H9 (cell line): ENCODE measurements at regions not wholly inside any gene's neighbourhood (a gene's known extent, or its start where the extent isn't known, plus 50 kb on each side); places are given as distances from the start of the nearest gene placed in this dataset.

Experiments used
- DNase-seq: peaks from one replicate; pipeline ENCODE4 v3.0.0-alpha.2; 2017
- H2AFZ ChIP-seq: one replicate; pipeline ENCODE4 v1.6.1; 2013; ENCODE audit warnings: mild to moderate bottlenecking, low read length, control low read depth, moderate library complexity
- H2AK5ac ChIP-seq: 2 replicates; pipeline ENCODE4 v1.6.1; 2013; ENCODE audit warnings: low read length, control low read depth, mixed read lengths; ENCODE audit not compliant: insufficient read length
- H2BK120ac ChIP-seq: one replicate; pipeline ENCODE4 v1.6.1; 2013; ENCODE audit warnings: low read depth, mild to moderate bottlenecking, low read length, control low read depth, inconsistent platforms; ENCODE audit not compliant: poor library complexity, severe bottlenecking
- H2BK12ac ChIP-seq: 2 replicates; pipeline ENCODE4 v1.6.1; 2013; ENCODE audit warnings: low read length, control low read depth, mixed read lengths, low read depth; ENCODE audit not compliant: insufficient read length
- H2BK15ac ChIP-seq: 2 replicates; pipeline ENCODE4 v1.6.1; 2013; ENCODE audit warnings: low read depth, low read length, control low read depth
- H2BK20ac ChIP-seq: one replicate; pipeline ENCODE4 v1.6.1; 2013; ENCODE audit warnings: low read depth, mild to moderate bottlenecking, low read length, control low read depth, inconsistent platforms; ENCODE audit not compliant: poor library complexity, severe bottlenecking
- H2BK5ac ChIP-seq: 2 replicates; pipeline ENCODE4 v1.6.1; 2013; ENCODE audit warnings: low read length, control low read depth, mixed read lengths; ENCODE audit not compliant: insufficient read length
- H3K14ac ChIP-seq: 2 replicates; pipeline ENCODE4 v1.6.1; 2013; ENCODE audit warnings: low read length, control low read depth; ENCODE audit not compliant: insufficient read depth
- H3K18ac ChIP-seq: 2 replicates; pipeline ENCODE4 v1.6.1; 2013; ENCODE audit warnings: low read depth, mild to moderate bottlenecking, mixed read lengths, low read length, control low read depth; ENCODE audit not compliant: insufficient read length
- H3K23ac ChIP-seq: 2 replicates; pipeline ENCODE4 v1.6.1; 2013; ENCODE audit warnings: low read length, control low read depth, mixed read lengths, low read depth; ENCODE audit not compliant: insufficient read length
- H3K23me2 ChIP-seq: 2 replicates; pipeline ENCODE4 v1.6.1; 2013; ENCODE audit warnings: low read depth, mild to moderate bottlenecking, mixed read lengths, low read length, control low read depth; ENCODE audit not compliant: insufficient read length, poor library complexity, severe bottlenecking
- H3K27ac ChIP-seq: 2 replicates; pipeline ENCODE4 v1.5.1; 2013; ENCODE audit warnings: low read length, control low read depth, mixed read lengths, low read depth; ENCODE audit not compliant: insufficient read length
- H3K27me3 ChIP-seq: 2 replicates; pipeline ENCODE4 v1.6.1; 2013; ENCODE audit warnings: low read length, control low read depth, inconsistent platforms; ENCODE audit not compliant: insufficient read depth
- H3K4ac ChIP-seq: 2 replicates; pipeline ENCODE4 v1.6.1; 2013; ENCODE audit warnings: low read depth, mild to moderate bottlenecking, control low read depth, inconsistent platforms, low read length, moderate library complexity
- H3K4me1 ChIP-seq: 2 replicates; pipeline ENCODE4 v1.6.1; 2013; ENCODE audit warnings: low read length, control low read depth, inconsistent platforms; ENCODE audit not compliant: insufficient read depth
- H3K4me2 ChIP-seq: 2 replicates; pipeline ENCODE4 v1.6.1; 2013; ENCODE audit warnings: low read length, control low read depth, mixed read lengths; ENCODE audit not compliant: insufficient read length, insufficient read depth
- H3K56ac ChIP-seq: 2 replicates; pipeline ENCODE4 v1.6.1; 2013; ENCODE audit warnings: low read depth, mild to moderate bottlenecking, mixed read lengths, low read length, control low read depth; ENCODE audit not compliant: insufficient read length
- H3K79me1 ChIP-seq: 2 replicates; pipeline ENCODE4 v1.6.1; 2013; ENCODE audit warnings: low read depth, mild to moderate bottlenecking, moderate library complexity, low read length, control low read depth, inconsistent platforms; ENCODE audit not compliant: insufficient read depth, poor library complexity, severe bottlenecking
- H3K79me2 ChIP-seq: 2 replicates; pipeline ENCODE4 v1.6.1; 2013; ENCODE audit warnings: low read length, control low read depth, inconsistent platforms; ENCODE audit not compliant: insufficient read depth
- H3K9ac ChIP-seq: 2 replicates; pipeline ENCODE4 v1.6.1; 2013; ENCODE audit warnings: low read length, control low read depth, mixed read lengths; ENCODE audit not compliant: insufficient read length; ENCODE audit errors: extremely low read depth
- H3K9me3 ChIP-seq: one replicate; pipeline ENCODE4 v1.6.1; 2013; ENCODE audit warnings: low read depth, low read length, inconsistent platforms; ENCODE audit not compliant: control insufficient read depth
- H3T11ph ChIP-seq: one replicate; pipeline ENCODE4 v1.6.1; 2013; ENCODE audit warnings: mild to moderate bottlenecking, low read length, control low read depth, inconsistent platforms
- H4K20me1 ChIP-seq: one replicate; pipeline ENCODE4 v1.6.1; 2013; ENCODE audit not compliant: control insufficient read depth, insufficient read length, insufficient read depth
- H4K5ac ChIP-seq: 2 replicates; pipeline ENCODE4 v1.6.1; 2013; ENCODE audit warnings: low read depth, mild to moderate bottlenecking, mixed read lengths, low read length, control low read depth; ENCODE audit not compliant: insufficient read length
- H4K8ac ChIP-seq: replicated peaks from 2 replicates; pipeline ENCODE4 v1.6.1; 2013; ENCODE audit warnings: low read length, control low read depth, mixed read lengths, low read depth; ENCODE audit not compliant: insufficient read length
- H4K91ac ChIP-seq: 2 replicates; pipeline ENCODE4 v1.6.1; 2013; ENCODE audit warnings: low read depth, mild to moderate bottlenecking, moderate library complexity, mixed read lengths, low read length, control low read depth; ENCODE audit not compliant: insufficient read length
- H3K27ac Mint-ChIP-seq, 3 experiments: 2 replicates in 2 of 3; 3 replicates in 1 of 3; pipeline ENCODE4 v1.8.0; 2020 to 2021; ENCODE audit warnings: mixed read lengths in 3 of 3, mild to moderate bottlenecking in 1 of 3, moderate library complexity in 1 of 3
- H3K27me3 Mint-ChIP-seq: 2 replicates; pipeline ENCODE4 v1.8.0; 2021; ENCODE audit warnings: low read depth, mild to moderate bottlenecking, moderate library complexity, mixed read lengths
- H3K36me3 Mint-ChIP-seq, 3 experiments: 2 replicates in 2 of 3; 3 replicates in 1 of 3; pipeline ENCODE4 v1.8.0; 2020 to 2021; ENCODE audit warnings: low read depth in 3 of 3, mixed read lengths in 3 of 3; ENCODE audit not compliant: insufficient read depth in 1 of 3
- H3K4me1 Mint-ChIP-seq, 2 experiments: 2 replicates each; pipeline ENCODE4 v1.8.0; 2020; ENCODE audit warnings: mixed read lengths in 2 of 2
- H3K4me3 Mint-ChIP-seq, 2 experiments: 2 replicates in 1 of 2; 3 replicates in 1 of 2; pipeline ENCODE4 v1.8.0; 2020 to 2021; ENCODE audit warnings: mild to moderate bottlenecking in 2 of 2, mixed read lengths in 2 of 2, moderate library complexity in 1 of 2
- H3K9me3 Mint-ChIP-seq, 2 experiments: 2 replicates in 1 of 2; 3 replicates in 1 of 2; pipeline ENCODE4 v1.8.0; 2020; ENCODE audit warnings: mild to moderate bottlenecking in 2 of 2, mixed read lengths in 2 of 2, moderate library complexity in 1 of 2
- WGBS: extraction: QIAGEN DNeasy Blood & Tissue Kit; methylation state at CpG from one replicate; pipeline ENCODE4 v1.1.7; 2013; ENCODE audit warnings: missing lambda C conversion rate, low lambda C conversion rate, mixed read lengths; ENCODE audit not compliant: insufficient read length; ENCODE audit errors: extremely low coverage; 5-methylcytosine and 5-hydroxymethylcytosine counted together
- TF ChIP-seq, protein P1 (sequence below): fragments of 200-600 bp; sonication (generic); conservative IDR thresholded peaks from 3 replicates; pipeline ENCODE4 v1.8.0; 2021; ENCODE audit warnings: antibody characterized with exemption, mild to moderate bottlenecking

DNA sequence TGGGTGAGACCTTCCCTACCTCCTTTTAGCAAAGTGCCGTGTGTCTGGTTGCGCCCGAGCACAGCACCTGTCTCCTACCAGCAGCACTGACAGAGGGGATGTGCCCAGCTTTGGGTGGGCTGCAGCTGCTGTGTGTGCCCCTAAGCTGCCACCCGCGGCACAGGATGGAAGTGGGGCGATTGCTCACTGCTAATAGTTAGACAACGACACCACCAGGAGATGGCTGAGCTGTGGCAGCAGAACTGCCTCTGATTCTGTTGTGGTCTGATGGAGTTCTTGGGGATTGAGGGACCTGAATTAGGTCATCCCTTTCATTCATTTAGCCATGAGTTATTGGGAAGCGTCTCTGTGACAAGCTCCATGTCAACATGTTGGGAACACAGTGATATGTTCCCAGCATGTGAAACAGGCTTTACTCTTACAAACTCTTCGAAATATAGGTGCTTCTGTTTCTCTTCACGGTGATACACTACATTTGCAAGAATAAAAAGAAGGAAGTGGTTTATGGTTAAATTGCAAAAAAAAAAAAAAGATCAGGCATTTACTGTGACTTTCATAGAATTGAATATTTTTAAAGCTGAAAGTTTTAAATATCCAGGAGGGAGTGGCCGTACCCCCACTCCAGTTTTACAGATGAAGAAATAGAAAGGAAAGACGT lies 184.4 kb downstream of the MAF start:
- H3K56ac ChIP-seq, result no peak overlapping the region
- H3T11ph ChIP-seq, result no peak overlapping the region
- no CpG with 5 or more reads among the region's 12 CpGs for WGBS
- H2BK15ac ChIP-seq, result no peak overlapping the region
- peaks cover 6% of the 10 kb centered on the region; the same call in 1 of the 2 replicates for H3K4me1 ChIP-seq
- no peaks in the 10 kb centered on the region for H3K27me3 ChIP-seq
- H3K36me3 Mint-ChIP-seq, result no peaks in the 10 kb centered on the region; a peak in 1 of 7 replicates
- no peak overlapping the region for H3K9ac ChIP-seq
- no peak overlapping the region for H2AFZ ChIP-seq
- H4K20me1 ChIP-seq, result no peaks in the 10 kb centered on the region
- no peak overlapping the region for H4K8ac ChIP-seq
- H2BK5ac ChIP-seq, result no peak overlapping the region
- no peak overlapping the region for H3K4me3 Mint-ChIP-seq
- H3K4ac ChIP-seq, result no peak overlapping the region
- H4K5ac ChIP-seq, result no peak overlapping the region
- H3K18ac ChIP-seq, result no peak overlapping the region
- H3K27ac ChIP-seq, result no peak overlapping the region
- no peak overlapping the region for H2BK20ac ChIP-seq
- H2BK120ac ChIP-seq, result no peak overlapping the region
- no peak overlapping the region for H3K4me2 ChIP-seq
- no peaks in the 10 kb centered on the region for H3K79me1 ChIP-seq
- DNase-seq, result no peak
- H3K79me2 ChIP-seq, result no peaks in the 10 kb centered on the region
- H3K4me1 Mint-ChIP-seq, result peaks cover 50 to 56% of the 10 kb centered on the region in 2 experiments
- no peaks in the 10 kb centered on the region for H3K23me2 ChIP-seq
- H3K27ac Mint-ChIP-seq, result no peak overlapping the region
- H3K27me3 Mint-ChIP-seq, result peaks cover 2% of the 10 kb centered on the region; the same call in 1 of the 2 replicates
- no peak overlapping the region for H2BK12ac ChIP-seq
- no peak overlapping the region for H3K23ac ChIP-seq
- TF ChIP-seq, protein P1, sequence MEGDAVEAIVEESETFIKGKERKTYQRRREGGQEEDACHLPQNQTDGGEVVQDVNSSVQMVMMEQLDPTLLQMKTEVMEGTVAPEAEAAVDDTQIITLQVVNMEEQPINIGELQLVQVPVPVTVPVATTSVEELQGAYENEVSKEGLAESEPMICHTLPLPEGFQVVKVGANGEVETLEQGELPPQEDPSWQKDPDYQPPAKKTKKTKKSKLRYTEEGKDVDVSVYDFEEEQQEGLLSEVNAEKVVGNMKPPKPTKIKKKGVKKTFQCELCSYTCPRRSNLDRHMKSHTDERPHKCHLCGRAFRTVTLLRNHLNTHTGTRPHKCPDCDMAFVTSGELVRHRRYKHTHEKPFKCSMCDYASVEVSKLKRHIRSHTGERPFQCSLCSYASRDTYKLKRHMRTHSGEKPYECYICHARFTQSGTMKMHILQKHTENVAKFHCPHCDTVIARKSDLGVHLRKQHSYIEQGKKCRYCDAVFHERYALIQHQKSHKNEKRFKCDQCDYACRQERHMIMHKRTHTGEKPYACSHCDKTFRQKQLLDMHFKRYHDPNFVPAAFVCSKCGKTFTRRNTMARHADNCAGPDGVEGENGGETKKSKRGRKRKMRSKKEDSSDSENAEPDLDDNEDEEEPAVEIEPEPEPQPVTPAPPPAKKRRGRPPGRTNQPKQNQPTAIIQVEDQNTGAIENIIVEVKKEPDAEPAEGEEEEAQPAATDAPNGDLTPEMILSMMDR, result no peak
- H3K14ac ChIP-seq, result no peak overlapping the region; the same call in 1 of the 2 replicates
- no peak overlapping the region for H2AK5ac ChIP-seq
- no peaks in the 10 kb centered on the region; a peak in 1 of 5 replicates for H3K9me3 Mint-ChIP-seq
- H3K9me3 ChIP-seq, result no peaks in the 10 kb centered on the region
- H4K91ac ChIP-seq, result no peak overlapping the region
